Prostate gland (tissue), 2 donors: ENCODE measurements at regions not wholly inside any gene's neighbourhood (a gene's known extent, or its start where the extent isn't known, plus 50 kb on each side); places are given as distances from the start of the nearest gene placed in this dataset.

Experiments used
- CTCF ChIP-seq, 4 experiments: fragments of 200-600 bp in 2 of 4; fragments of 450-650 bp in 2 of 4; sonication (generic) in 2 of 4; IDR thresholded peaks; 1 replicate in 3 of 4; 2 replicates in 1 of 4; pipeline ENCODE4 v1.5.1; 2016 to 2019; ENCODE audit warnings: antibody characterized with exemption in 4 of 4, mild to moderate bottlenecking in 2 of 4, moderate library complexity in 2 of 4
- POLR2A ChIP-seq: fragments of 450-650 bp; IDR thresholded peaks from one replicate; pipeline ENCODE4 v1.6.1; 2016; ENCODE audit warnings: antibody characterized with exemption, mild to moderate bottlenecking
- POLR2AphosphoS5 ChIP-seq: sonication (generic); formaldehyde crosslinking; IDR thresholded peaks from one replicate; pipeline ENCODE4 v1.6.1; 2017; ENCODE audit warnings: antibody characterized with exemption

- no peak for TF ChIP-seq CTCF (IDR thresholded peaks at IDR 0.05)
- TF ChIP-seq POLR2A, result no peak
- TF ChIP-seq POLR2AphosphoS5, result no peak
These were observed 384.2 kb downstream of the CGGBP1 start for GRCh38 chr3:87674397-87675161.
